GM21526 (cell line): ENCODE measurements at regions not wholly inside any gene's neighbourhood (a gene's known extent, or its start where the extent isn't known, plus 50 kb on each side); places are given as distances from the start of the nearest gene placed in this dataset.
"Not testable (repeated sequence)": the region's sequence is repeated elsewhere in the genome, so short reads cannot be mapped to it uniquely, and the experiment has no call there.

ENCODE experiments used
- ATAC-seq: cut with Tn5 transposase; IDR thresholded peaks from one replicate; pipeline ENCODE4 v1.9.1; 2021; ENCODE audit warnings: moderate library complexity; ENCODE audit not compliant: unreplicated experiment, low FRiP score

GRCh38 chr2:160550048-160550447 lies 56.4 kb upstream of the RBMS1 start:
- ATAC-seq: no peak

- ATAC-seq: no peak
Observed at GRCh38 chr2:160551259-160551658, 57.7 kb upstream of the RBMS1 start.

DNA sequence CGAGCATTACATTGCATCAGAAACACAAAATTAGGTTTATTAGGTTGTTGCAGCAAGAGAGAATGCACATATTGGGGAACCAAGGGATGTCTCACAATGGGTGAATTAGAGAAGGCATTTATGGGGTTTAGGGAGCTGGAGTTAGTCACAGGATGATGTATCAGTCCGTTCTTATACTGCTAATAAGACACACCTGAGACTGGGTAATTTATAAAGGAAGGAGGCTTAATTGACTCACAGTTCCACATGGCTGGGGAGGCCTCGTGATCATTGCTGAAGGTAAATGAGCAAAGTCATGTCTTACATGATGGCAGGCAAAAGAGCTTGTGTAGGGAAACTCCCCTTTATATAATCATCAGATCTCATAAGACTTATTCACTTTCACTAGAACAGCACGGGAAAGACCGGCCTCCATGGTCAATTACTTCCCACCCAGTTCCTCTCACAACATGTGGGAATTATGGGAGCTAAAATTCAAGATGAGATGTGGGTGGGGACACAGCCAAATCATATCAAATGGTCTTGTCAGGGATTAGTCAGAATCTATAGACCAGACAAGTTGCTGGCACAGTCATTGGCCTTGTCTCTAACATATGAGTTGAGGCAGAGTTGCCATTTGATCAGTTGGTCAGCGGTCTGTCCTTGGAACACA lies 61.9 kb upstream of the RBMS1 start:
- no peak for ATAC-seq

- no peak for ATAC-seq
Observed at GRCh38 chr2:160557903-160558302, 64.3 kb upstream of the RBMS1 start.

GRCh38 chr2:160558531-160558930 lies 64.9 kb upstream of the RBMS1 start:
- no peak for ATAC-seq

- no peak for ATAC-seq
Observed at GRCh38 chr2:160561551-160562295, 68.1 kb upstream of the RBMS1 start.

DNA sequence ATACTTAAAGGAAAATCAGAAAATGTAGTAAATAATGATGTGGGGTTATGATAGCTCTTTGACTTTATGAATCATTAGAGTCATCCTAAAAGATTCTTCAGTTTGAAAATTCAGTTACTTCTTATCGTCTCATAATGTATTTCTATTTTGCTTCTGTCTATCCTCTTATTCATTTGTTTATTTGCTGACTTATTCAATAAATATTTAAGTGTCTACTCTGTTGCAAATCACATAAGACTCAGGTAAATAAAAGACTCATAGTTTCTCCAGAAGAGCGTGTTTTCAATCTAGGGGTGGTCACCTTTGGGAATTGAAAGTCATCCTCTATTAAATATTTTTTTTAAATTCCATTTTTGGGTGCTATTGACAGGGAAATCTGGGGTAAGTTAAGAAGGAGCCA lies 69.1 kb upstream of the RBMS1 start:
- ATAC-seq: no peak

- ATAC-seq: no peak
Observed at GRCh38 chr2:160564591-160564990, 71.0 kb upstream of the RBMS1 start.

DNA sequence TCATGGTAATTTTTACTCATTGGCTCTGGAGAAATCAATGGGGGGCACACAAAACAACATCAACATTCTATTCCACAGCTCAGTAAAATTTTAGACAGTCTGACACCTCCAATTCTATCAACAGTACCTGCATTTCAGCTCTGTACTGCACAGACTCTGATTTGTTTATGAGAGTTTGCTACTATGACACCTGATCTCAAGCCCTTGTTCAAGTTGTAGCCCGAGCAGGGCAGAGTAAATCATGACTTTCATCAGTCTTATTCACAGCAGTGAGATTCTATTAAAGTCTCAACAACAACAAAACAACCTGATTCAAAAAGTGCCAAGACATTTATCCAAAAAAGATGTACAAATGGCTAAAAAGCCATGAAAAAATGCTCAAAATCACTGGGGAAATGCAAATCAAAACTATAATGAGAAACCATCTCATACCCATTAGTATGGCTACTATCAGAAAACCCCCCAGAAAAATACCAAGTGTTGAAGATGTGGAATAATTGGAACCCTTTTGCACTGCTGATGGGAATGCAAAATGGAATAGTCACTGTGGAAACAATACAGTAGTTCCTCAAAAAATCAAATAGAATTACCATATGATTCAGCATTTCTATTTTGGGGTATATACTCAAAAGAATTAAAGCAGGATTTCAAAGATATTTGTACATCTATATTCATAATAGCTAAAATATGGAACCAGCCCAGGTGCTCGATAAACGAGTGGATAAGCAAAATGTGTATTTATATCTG lies 71.7 kb upstream of the RBMS1 start:
- no peak for ATAC-seq

DNA sequence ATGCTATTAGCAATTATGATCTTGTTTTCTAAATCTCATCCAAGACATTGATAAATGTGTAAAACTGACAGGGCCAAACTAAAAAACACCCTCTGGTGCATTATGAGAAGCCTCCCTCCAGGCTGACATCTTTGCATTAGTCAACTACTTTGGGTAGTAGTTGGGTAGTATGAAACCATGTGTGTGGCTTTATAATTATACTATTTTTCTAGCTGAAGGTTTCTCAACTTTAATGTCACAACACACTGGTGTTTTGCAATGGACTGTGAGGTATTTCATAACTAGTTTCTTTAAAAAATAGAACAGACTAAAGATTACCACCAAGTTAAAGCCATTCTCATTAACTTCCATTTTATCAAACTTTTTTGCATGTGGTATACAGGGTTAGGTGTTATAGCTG lies 73.1 kb upstream of the RBMS1 start:
- no peak for ATAC-seq

DNA sequence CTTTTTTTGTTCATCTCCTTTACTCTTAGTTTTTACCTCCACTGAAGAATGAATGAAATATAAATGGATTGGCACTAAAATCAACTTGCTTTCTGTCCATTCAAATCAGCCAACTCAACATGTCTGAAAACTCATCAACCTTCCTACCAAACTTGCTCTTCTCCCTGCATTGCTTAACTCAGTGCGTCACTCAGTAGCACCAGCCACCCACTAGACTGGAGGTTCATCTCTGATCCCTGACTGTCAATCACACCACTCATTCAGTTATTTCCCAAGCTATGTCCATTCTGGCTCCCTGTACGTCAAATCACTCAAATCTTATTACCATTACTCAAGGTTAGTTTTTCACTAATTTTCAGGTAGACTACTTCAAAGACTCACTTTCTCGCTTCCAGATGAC lies 75.2 kb upstream of the RBMS1 start:
- ATAC-seq: no peak

GRCh38 chr2:160570376-160570775 lies 76.8 kb upstream of the RBMS1 start:
- ATAC-seq: no peak

DNA sequence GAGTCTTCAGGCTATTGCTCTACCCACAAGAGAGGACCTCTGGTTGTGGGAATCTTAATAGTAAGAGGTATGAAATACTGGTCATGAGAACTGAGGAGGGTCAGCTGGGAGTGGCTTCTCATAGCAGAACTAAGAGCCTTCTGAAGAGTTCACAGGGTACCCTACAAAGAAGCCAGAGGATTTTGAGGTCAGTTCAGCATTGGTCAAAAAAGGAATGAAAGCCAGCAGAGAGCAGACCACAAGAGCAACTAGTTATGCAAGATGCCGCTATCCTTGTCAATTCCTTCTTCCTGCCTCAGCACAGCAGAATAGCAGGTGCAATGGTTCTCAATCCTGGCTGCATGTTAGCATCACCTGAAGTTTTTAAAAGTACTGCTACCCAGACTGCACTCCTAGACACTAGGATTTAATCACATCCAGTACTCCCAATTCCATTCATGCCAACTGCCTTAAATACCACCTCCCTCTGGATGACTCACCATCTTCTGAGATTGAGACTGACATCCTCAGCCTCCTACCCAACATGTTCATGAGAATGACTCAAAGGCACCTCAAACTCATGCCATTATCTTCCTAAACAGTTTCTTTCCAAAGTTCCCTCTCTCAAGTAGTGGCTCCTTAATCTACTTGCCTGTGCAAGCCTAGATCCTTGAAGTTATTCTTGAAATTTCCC lies 81.0 kb upstream of the RBMS1 start:
- ATAC-seq: no peak

GRCh38 chr2:160575368-160575767 lies 81.8 kb upstream of the RBMS1 start:
- peak; percentile 64 for ATAC-seq

DNA sequence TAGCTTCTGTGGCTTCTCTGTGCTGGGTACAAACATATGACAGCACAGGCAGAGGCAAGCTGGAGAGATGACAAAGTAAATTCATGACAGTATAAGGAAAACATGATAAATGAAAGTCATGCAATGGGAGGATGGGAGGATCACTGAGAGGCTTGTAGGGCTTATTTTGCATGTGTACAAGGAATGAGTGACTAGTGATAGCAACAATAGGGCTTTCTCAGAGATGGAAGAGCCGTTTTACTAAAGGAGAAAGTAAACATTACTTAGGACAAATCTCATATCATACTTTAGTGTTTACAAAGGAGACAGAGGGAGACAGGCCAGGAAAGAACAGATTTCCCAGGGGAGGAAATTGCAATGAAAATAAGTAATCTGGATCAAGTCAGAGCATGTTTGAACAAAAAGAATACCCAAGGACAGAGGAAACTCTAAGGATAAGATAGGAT lies 82.5 kb upstream of the RBMS1 start:
- no peak for ATAC-seq

- ATAC-seq: not testable (repeated sequence)
Observed at GRCh38 chr2:160577081-160577480, 83.5 kb upstream of the RBMS1 start.

DNA sequence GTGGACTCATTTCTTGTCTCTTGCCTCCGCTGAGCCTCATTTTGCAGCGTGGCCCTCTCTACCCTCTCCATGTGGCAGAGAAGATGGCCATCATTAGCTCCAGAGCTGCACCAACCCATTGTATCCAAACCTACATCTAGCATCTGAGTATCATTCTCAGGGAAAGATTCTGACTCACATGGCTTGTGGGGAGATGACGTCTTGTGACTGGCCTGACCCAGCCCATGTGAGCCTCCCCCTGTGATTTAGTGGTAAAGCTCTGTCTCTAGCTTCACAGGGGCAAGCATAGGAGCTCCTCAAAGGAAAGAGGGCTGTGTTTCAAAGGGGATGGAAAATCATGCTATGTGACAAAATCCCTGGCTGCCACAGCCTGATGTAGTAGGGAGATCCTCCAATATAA lies 87.4 kb upstream of the RBMS1 start:
- ATAC-seq: no peak

DNA sequence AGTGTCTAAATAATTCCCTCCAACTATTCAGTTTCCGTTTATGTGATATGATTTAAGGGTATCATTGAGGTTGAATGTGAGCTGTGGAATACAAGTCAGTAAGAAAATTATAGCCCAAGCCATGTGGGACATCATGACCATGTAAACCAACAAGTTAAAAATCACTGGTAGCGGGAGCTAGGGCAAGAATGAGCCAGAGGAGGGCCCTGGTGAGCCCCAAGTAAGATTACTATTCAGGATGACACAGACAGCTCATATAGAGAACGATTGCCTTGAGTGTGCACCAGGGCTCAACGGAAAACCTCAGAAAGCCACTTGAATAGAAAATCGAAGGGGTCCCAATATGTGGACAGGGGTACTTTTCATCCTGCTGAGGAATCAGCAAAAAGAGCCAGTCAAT lies 87.8 kb upstream of the RBMS1 start:
- ATAC-seq: no peak

DNA sequence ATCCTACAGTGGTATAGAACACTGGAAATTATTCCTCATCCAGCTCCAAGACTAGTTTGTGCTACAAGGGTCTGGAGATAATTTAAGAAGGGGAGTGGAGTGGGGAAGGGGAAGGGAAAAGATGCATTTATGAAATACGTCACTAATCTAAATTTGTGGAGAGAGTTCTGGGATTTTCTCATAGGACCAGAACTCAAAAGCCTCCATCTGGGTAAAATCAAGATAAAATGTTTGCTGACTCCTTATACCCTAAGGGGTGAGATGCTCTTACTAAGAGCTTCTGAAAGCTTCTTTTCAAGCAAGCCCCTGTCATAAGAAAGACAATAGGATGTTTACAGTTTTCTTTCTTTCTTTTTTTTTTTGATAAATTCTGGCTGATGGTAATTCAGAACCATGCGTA lies 88.5 kb upstream of the RBMS1 start:
- ATAC-seq: no peak

- no peak for ATAC-seq
Observed at GRCh38 chr2:160582490-160583145, 89.0 kb upstream of the RBMS1 start.

- no peak for ATAC-seq
Observed at GRCh38 chr2:160583146-160583535, 89.5 kb upstream of the RBMS1 start.
